B cell (primary cell): ENCODE measurements at regions not wholly inside any gene's neighbourhood (a gene's known extent, or its start where the extent isn't known, plus 50 kb on each side); places are given as distances from the start of the nearest gene placed in this dataset.

Experiments
- CTCF ChIP-seq: fragments of 200-600 bp; IDR thresholded peaks from one replicate; pipeline ENCODE4 v1.8.0; 2022; ENCODE audit warnings: antibody characterized with exemption, mild to moderate bottlenecking
- EZH2 ChIP-seq: IDR thresholded peaks from 2 replicates; pipeline ENCODE4 v1.6.1; 2012; ENCODE audit warnings: borderline replicate concordance, low read depth, mild to moderate bottlenecking, moderate library complexity, low read length; ENCODE audit not compliant: insufficient read depth, poor library complexity, severe bottlenecking

- TF ChIP-seq CTCF (no peak), EZH2 (no peak)
Measured at GRCh38 chr1:87592156-87592555, 263.5 kb downstream of the LMO4 start.
